Germinal center (tissue), 1 donor: ENCODE measurements at regions not wholly inside any gene's neighbourhood (a gene's known extent, or its start where the extent isn't known, plus 50 kb on each side); places are given as distances from the start of the nearest gene placed in this dataset.
"Not testable (repeated sequence)": the region's sequence is repeated elsewhere in the genome, so short reads cannot be mapped to it uniquely, and the experiment has no call there.

Experiments used
- DNase-seq: peaks from one replicate; pipeline ENCODE4 v3.0.0; 2012; ENCODE audit warnings: mixed read lengths, low spot score

DNA sequence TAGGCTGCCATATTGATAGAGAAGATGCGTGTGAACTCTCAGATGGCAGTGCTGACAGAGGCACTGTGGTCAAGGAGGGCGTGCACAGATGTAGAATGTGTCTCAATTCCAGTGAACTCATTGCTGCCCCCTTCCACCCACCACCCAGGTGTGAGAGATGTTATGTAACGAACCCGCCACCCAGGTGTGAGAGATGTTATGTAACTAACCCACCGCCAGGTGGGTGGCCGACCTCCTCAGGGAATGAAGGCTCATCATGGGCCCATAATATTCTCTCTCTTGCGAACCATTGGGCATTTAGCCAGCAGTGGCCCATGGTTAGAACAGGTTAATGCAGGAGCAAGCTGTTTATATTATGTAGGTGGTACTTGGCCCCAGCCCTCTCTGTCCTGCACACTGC lies 140.4 kb upstream of the MTPN start:
- no peak for DNase-seq

GRCh38 chr7:136116186-136116585 lies 139.0 kb upstream of the MTPN start:
- DNase-seq: no peak

DNA sequence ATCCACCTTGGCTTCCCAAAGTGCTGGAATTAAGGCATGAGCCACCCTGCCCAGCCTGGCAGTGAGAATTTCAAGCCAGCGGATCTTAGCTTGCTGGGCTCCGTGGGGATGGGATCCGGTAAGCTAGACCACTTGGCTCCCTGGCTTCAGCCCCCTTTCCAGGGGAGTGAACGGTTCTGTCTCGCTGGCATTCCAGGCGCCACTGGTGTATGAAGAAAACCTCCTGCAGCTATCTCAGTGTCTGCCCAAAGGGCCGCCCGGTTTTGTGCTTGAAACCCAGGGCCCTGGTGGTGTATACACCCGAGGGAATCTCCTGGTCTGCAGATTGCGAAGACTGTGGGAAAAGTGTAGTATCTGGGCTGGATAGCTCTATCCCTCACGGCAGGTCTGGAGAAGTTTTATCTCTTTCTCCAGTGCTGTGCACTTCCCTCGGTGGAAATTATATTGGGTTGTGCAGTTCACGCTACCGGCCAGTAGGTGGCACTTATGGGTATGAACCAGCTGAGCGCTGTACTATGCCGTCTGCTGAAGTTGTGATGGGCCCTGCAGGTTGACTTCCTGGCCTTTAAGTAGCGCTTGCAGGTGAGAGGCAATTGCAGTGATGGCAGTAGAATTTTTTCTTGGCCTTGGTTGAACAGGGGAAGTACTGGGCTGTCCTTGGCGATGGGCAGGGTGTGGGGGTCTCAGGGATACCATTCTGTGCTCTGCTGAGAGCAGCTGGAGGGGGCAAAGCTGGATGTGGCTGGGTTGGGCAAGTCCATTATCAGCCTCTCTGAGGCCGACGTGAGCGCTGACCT lies 138.0 kb upstream of the MTPN start:
- peak; percentile 62 for DNase-seq

DNA sequence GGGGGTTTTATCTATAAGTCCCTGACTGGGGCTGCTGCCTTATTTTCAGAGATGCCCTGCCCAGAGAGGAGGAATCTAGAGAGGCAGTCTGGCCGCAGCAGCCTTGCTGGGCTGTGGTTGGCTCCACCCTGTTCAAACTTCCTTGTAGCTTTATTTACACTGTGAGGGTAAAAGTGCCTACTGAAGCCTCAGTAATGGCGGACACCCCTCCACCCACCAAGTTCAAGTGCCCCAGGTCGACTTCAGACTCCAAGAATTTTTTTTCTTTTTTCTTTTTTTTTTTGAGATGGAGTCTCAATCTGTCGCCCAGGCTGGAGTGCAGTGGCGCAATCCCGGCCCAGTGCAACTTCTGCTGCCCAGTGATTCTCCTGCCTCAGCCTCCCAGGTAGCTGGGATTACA lies 137.3 kb upstream of the MTPN start:
- not testable (repeated sequence) for DNase-seq

DNA sequence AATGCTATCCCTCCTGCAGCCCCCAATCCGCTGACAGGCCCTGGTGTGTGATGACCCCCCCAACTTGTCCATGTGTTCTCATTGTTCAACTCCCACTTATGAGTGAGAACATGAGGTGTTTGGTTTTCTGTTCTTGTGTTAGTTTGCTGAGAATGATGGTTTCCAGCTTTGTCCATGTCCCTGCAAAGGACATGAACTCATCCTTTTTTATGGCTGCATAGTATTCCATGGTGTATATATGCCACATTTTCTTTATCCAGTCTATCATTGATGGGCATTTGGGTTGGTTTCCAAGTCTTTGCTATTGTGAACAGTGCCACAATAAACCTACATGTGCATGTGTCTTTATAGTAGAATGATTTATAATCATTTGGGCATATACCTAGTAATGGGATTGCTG lies 131.9 kb upstream of the MTPN start:
- not testable (repeated sequence) for DNase-seq

- DNase-seq: no peak
Observed at GRCh38 chr7:136105191-136105590, 128.0 kb upstream of the MTPN start.

- DNase-seq: no peak
Observed at GRCh38 chr7:136104269-136104603, 127.1 kb upstream of the MTPN start.

DNA sequence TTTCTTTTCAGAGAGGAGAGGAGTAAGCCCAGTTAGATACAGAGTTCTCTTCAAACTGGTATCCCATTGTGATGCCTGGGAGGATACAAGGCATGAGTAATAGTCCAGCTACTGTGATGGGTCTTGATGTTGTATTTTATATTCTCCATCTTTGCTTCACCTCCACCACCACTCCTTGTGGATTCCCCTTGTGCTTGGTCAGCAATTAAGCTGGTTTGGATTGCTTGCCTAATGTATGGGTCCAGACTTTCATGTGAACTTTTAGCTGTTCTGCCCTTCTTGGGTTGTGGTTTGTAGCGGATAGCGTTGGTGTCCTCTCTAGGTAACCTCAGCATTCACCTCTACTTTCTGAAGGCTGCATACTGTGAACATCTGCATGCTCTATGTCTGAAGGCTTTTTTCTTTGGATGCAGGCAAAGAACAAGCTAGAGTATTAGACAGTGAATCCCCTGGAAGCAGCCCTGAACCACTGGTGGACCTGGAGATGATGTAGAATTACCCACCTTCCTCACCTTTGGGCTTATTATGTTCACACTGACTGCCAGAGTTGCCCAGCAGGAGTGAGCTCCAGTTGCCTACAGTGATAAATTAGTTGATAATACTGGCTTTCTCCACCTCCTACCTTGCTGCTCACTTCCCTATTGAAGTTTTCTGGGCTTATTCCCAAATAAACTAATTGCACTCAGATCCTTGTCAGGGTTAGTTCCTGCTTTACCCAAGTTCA lies 126.5 kb upstream of the MTPN start:
- DNase-seq: no peak

GRCh38 chr7:136102881-136103280 lies 125.7 kb upstream of the MTPN start:
- DNase-seq: no peak

DNA sequence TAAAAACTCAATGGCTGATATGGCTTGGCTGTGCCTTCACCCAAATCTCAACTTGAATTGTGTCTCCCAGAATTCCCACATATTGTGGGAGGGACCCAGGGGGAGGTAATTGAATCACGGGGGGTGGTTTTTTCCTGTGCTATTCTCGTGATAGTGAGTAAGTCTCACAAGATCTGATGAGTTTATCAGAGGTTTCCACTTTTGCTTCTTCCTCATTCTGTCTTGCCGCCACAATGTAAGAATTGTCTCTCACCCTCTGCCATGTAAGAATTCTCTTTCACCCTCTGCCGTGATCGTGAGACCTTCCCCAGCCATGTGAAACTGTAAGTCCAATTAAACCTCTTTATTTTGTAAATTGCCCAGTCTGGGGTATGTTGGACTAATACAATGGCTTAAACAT lies 115.6 kb upstream of the MTPN start:
- DNase-seq: not testable (repeated sequence)

- no peak for DNase-seq
Observed at GRCh38 chr7:136087881-136088280, 110.7 kb upstream of the MTPN start.

- DNase-seq: peak; percentile 38
Observed at GRCh38 chr7:136086712-136087111, 109.6 kb upstream of the MTPN start.

DNA sequence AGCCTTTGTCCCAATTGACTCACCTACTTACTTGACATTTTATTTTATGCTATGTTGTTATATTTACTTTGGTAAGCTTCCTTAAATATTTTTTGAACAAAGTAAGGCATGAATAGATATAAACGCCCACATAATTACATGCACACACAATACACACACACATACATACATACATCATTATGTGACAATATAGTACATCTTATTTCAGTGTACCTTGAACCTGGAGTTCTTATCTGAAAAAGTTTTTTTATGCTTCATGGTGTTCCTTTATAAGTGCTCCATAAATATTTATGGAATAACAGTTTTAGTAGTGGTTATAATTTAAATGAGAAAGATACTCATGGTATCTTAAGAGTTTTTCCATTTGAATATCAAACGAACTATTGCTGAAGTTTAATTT lies 102.8 kb upstream of the MTPN start:
- no peak for DNase-seq

- no peak for DNase-seq
Observed at GRCh38 chr7:136079478-136079892, 102.3 kb upstream of the MTPN start.

GRCh38 chr7:136079066-136079465 lies 101.9 kb upstream of the MTPN start:
- no peak for DNase-seq

- DNase-seq: no peak
Observed at GRCh38 chr7:136078630-136079029, 101.5 kb upstream of the MTPN start.

DNA sequence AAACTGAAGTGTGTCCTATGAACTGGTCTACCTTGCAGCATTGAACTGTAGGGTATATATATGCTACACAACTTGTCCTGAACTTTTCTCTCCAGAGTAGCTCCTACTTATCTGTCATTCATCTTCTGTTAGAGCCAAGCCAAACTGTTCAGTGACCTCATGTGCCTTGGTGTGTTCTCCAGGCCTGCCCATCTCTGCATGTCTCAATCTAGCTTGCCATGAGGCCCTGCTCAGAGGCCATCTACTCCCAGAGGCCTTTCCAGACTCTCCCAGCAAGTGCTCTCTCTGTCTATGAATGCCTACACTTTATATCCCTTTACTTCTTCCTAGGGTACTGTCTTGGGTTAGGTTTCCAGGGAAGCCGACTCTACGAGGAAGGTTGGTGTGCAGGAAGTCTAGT lies 99.8 kb upstream of the MTPN start:
- DNase-seq: no peak

- no peak for DNase-seq
Observed at GRCh38 chr7:136074843-136075242, 97.7 kb upstream of the MTPN start.

DNA sequence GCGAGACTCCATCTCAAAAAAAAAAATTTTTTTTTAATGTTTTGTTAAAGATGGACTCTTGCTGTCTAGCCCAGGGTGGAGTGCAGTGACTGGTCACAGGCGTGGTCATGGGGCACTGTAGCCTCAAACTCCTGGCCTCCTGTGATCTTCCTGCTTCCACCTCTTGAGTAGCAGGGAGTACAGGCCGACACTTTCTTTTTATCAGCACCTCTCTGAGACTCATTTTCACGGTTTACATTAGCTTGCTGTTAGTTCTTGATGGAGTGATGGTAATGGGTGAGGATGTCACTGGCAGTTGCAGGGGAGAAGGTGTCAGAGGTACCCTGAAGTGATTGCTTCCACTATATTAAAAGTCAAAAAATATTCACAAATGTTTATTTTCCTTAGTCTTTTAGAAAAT lies 95.3 kb upstream of the MTPN start:
- no peak for DNase-seq

GRCh38 chr7:136070736-136071505 lies 93.8 kb upstream of the MTPN start:
- DNase-seq: no peak

DNA sequence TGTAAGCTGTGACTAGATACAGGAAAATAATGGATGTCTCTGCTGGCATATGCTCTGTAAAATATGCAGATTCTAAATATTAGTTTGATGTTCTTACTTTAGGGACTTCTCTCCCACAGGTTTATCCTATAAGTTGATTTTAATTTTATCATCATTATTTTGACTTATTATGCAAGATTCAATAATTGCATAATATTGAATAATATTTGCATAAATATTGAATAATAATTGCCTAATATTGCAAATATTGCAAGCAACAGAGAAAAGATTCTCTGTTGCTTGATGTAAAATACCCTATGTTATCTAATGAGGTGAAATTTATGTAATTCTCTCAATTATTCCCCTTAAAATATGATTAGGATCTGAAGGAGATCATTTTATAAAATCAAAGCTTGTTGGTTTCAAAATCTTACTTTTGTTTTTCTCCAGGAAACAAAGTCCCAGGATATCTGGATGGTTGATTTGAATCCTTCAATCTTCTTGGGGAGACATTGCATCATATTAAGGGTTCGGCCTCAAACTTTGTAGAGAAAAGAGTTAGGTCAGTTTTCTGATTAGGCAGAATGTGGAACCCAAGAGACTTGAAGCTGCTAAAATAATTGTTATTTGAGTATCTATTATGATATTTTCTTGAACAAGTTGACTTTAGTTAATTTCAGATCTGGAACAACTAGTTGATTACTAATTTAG lies 92.8 kb upstream of the MTPN start:
- no peak for DNase-seq

DNA sequence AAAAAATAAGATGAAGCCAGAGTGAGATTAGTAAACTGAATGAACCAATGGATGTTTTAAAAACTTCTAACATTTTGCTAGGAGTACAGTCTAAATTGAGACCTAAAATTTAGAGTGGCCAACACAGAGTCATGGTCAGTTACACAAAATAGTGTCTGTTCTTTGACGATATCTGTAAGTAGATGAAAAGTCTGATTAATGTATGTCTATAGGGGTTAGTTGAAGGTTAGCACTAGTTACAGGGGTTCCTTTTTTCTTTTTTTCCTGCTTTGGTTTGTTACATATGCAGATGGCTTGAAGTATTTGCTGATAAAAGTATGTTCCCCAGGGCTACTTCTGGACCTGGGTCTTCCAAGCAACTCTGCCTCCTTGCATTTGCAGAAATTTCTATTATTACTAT lies 90.1 kb upstream of the MTPN start:
- no peak for DNase-seq
